MM.1S (cell line): ENCODE measurements at regions not wholly inside any gene's neighbourhood (a gene's known extent, or its start where the extent isn't known, plus 50 kb on each side); places are given as distances from the start of the nearest gene placed in this dataset.

Experiments
- EZH2 ChIP-seq: fragments of 300-600 bp; sonication (generic); optimal IDR thresholded peaks from 2 replicates; pipeline ENCODE3; 2017; ENCODE audit warnings: low read depth, mild to moderate bottlenecking, antibody characterized with exemption, low read length, mixed read lengths
- TF ChIP-seq, protein P1 (sequence below): fragments of 300-600 bp; sonication (generic); IDR thresholded peaks from 2 replicates; pipeline ENCODE4 v1.5.1; 2016; ENCODE audit warnings: antibody characterized with exemption, low read length, mixed read lengths

DNA sequence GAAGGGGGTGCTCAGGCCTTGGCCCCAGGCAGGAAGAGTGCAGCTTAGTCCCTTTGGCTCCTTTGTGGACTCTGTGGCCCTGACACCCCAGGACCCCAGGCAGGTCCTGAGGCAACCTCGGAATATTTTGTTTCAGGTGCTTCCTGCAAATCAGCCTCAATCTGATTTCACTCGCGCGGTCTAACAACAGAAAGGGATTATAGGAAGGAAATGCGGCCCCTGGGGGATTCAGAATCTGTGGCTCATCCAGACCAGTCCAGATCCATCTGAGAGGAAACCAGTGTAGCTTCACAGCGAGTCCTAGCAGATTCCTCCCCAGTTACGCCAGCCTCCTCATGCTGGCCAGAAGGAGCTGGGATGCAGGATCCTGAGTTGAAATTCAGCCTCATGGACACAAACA is 59.5 kb upstream of the YWHAQ start:
- TF ChIP-seq EZH2: no peak
- TF ChIP-seq, protein P1, sequence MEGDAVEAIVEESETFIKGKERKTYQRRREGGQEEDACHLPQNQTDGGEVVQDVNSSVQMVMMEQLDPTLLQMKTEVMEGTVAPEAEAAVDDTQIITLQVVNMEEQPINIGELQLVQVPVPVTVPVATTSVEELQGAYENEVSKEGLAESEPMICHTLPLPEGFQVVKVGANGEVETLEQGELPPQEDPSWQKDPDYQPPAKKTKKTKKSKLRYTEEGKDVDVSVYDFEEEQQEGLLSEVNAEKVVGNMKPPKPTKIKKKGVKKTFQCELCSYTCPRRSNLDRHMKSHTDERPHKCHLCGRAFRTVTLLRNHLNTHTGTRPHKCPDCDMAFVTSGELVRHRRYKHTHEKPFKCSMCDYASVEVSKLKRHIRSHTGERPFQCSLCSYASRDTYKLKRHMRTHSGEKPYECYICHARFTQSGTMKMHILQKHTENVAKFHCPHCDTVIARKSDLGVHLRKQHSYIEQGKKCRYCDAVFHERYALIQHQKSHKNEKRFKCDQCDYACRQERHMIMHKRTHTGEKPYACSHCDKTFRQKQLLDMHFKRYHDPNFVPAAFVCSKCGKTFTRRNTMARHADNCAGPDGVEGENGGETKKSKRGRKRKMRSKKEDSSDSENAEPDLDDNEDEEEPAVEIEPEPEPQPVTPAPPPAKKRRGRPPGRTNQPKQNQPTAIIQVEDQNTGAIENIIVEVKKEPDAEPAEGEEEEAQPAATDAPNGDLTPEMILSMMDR: no peak
